Ovary (tissue), 7 donors: ENCODE measurements at regions not wholly inside any gene's neighbourhood (a gene's known extent, or its start where the extent isn't known, plus 50 kb on each side); places are given as distances from the start of the nearest gene placed in this dataset.

ENCODE experiments used
- DNase-seq, 5 donors: peaks; one replicate each; pipeline ENCODE4 v3.0.0-alpha.2; 2019 to 2020
- H3K27ac ChIP-seq, 2 donors: fragments of 200-600 bp; one replicate each; pipeline versions ENCODE4 v1.5.1 to v1.8.0; 2019 to 2022
- H3K27me3 ChIP-seq: fragments of 200-600 bp; one replicate; pipeline ENCODE4 v1.8.0; 2022
- H3K36me3 ChIP-seq: fragments of 200-600 bp; sonication (generic); one replicate; pipeline ENCODE4 v1.5.1; 2019
- H3K4me1 ChIP-seq: one replicate; pipeline ENCODE4 v1.8.1; 2013; ENCODE audit warnings: mild to moderate bottlenecking, moderate library complexity; ENCODE audit not compliant: insufficient read depth
- H3K4me3 ChIP-seq: fragments of 200-600 bp; sonication (generic); one replicate; pipeline ENCODE4 v1.5.1; 2017
- H3K9me3 ChIP-seq, 2 donors: fragments of 200-600 bp in 1 of 2; sonication (generic) in 1 of 2; one replicate each; pipeline versions ENCODE4 v1.5.1 to v1.8.1; 2013 to 2019; ENCODE audit warnings: mild to moderate bottlenecking in 1 of 2, moderate library complexity in 1 of 2
- CTCF ChIP-seq, 3 donors: fragments of 450-650 bp in 2 of 3; fragments of 200-600 bp in 1 of 3; IDR thresholded peaks; one replicate each; pipeline versions ENCODE4 v1.5.1 to v1.8.0; 2016 to 2022; ENCODE audit warnings: antibody characterized with exemption in 3 of 3, mild to moderate bottlenecking in 1 of 3
- EP300 ChIP-seq: sonication (generic); formaldehyde crosslinking; IDR thresholded peaks from one replicate; pipeline ENCODE4 v1.6.1; 2017; ENCODE audit warnings: antibody characterized with exemption
- POLR2A ChIP-seq: fragments of 450-650 bp; IDR thresholded peaks from one replicate; pipeline ENCODE4 v1.6.1; 2017; ENCODE audit warnings: antibody characterized with exemption, mild to moderate bottlenecking, moderate library complexity
- WGBS, 3 donors: extraction: QIAGEN DNeasy Blood & Tissue Kit in 1 of 3; methylation state at CpG; one replicate each; pipeline versions ENCODE4 v1.1.5 to v1.1.7; 2013 to 2017; 5-methylcytosine and 5-hydroxymethylcytosine counted together
- intact Hi-C, 4 donors: fragments of 100-400 bp; cut with DNase I; formaldehyde crosslinking; loops; one replicate each; pipeline versions ENCODE4 v1.11.0 to v1.15.1; 2022 to 2023
- donor health status: DM: no; HTN: no; CAD: no; lungs with moderate emphysema.
- donor health status: DM: no; HTN: no; CAD: no.
- donor health status: Bipolar disorder and iron deficiency.
- donor health status: DM: no; HTN: no; CAD: no.
- donor health status: DM: yes; HTN: yes; CAD: no.

- no peak for TF ChIP-seq CTCF (IDR thresholded peaks at IDR 0.05)
- TF ChIP-seq EP300: no peak
- no peak for TF ChIP-seq POLR2A
These were observed 298.4 kb upstream of the CADM1 start for GRCh38 chr11:115802641-115803040.

GRCh38 chr11:115792903-115793302, 288.7 kb upstream of the CADM1 start:
- intact Hi-C loops: no loop called here
- Histone ChIP-seq H3K4me1 (no peaks in the 10 kb centered on the region), H3K27ac (no peak overlapping the region), H3K4me3 (no peak overlapping the region), H3K27me3 (no peaks in the 10 kb centered on the region), H3K36me3 (no peaks in the 10 kb centered on the region), H3K9me3 (no peaks in the 10 kb centered on the region)
- DNase-seq: no peak
- WGBS, 3 donors: 92 to 94% (median 93%) methylated on average over 6 of the region's 6 CpGs
- TF ChIP-seq POLR2A (no peak), EP300 (no peak), CTCF (IDR thresholded peaks at IDR 0.05) (no peak)

More at GRCh38 chr11:115802641-115803040, 298.4 kb upstream of the CADM1 start:
- Histone ChIP-seq H3K36me3 (no peaks in the 10 kb centered on the region), H3K27ac (no peak overlapping the region), H3K4me1 (no peaks in the 10 kb centered on the region), H3K27me3 (no peaks in the 10 kb centered on the region), H3K9me3 (no peaks in the 10 kb centered on the region), H3K4me3 (no peak overlapping the region)
- DNase-seq: no peak
- 81 to 85% (median 84%) methylated on average over 3 of the region's 3 CpGs for WGBS, 3 donors
- intact Hi-C loops: no loop called here

- DNase-seq: no peak
- Histone ChIP-seq H3K27ac (no peak overlapping the region), H3K9me3 (no peaks in the 10 kb centered on the region), H3K27me3 (no peaks in the 10 kb centered on the region), H3K36me3 (no peaks in the 10 kb centered on the region), H3K4me1 (no peaks in the 10 kb centered on the region), H3K4me3 (no peak overlapping the region)
- WGBS, 3 donors: 85 to 89% (median 88%) methylated on average over 5 of the region's 5 CpGs
- TF ChIP-seq EP300 (no peak), POLR2A (no peak), CTCF (IDR thresholded peaks at IDR 0.05) (no peak)
- intact Hi-C loops: no loop called here
These were observed 283.1 kb upstream of the CADM1 start for GRCh38 chr11:115787302-115787701.

GRCh38 chr11:115784796-115785521, 280.7 kb upstream of the CADM1 start:
- H3K27ac ChIP-seq: no peak overlapping the region
- no peaks in the 10 kb centered on the region for H3K9me3 ChIP-seq
- intact Hi-C loops: no loop called here
- H3K4me1 ChIP-seq: no peaks in the 10 kb centered on the region
- WGBS, 3 donors: 39 to 54% (median 43%) methylated on average over 3 of the region's 3 CpGs
- no peak overlapping the region for H3K4me3 ChIP-seq
- no peaks in the 10 kb centered on the region for H3K27me3 ChIP-seq
- TF ChIP-seq POLR2A: no peak
- no peak for TF ChIP-seq CTCF (IDR thresholded peaks at IDR 0.05)
- no peak for TF ChIP-seq EP300
- no peaks in the 10 kb centered on the region for H3K36me3 ChIP-seq
- peak in 3 of 5 donors; percentile 18 to 37 (median 27) for DNase-seq
